Kidney (tissue), 13 donors: ENCODE measurements at regions not wholly inside any gene's neighbourhood (a gene's known extent, or its start where the extent isn't known, plus 50 kb on each side); places are given as distances from the start of the nearest gene placed in this dataset.

ENCODE experiments used
- DNase-seq, 5 donors: peaks; one replicate each; pipeline ENCODE4 v3.0.0-alpha.2; 2013 to 2020
- FAIRE-seq: peaks from 2 replicates; lab custom pipeline; 2012; peaks lifted over from hg19 to GRCh38; lab: Jason Lieb, UNC
- H3K27ac ChIP-seq, 2 donors: one replicate each; pipeline ENCODE4 v1.7.0; 2013; ENCODE audit warnings: low read depth in 2 of 2, low read length in 2 of 2, inconsistent platforms in 1 of 2
- H3K27me3 ChIP-seq: one replicate; pipeline ENCODE4 v1.7.1; 2013; ENCODE audit warnings: low read length, inconsistent platforms; ENCODE audit not compliant: control insufficient read depth, insufficient read depth
- H3K36me3 ChIP-seq, 3 donors: one replicate each; pipeline versions ENCODE4 v1.7.0 to v1.7.1; 2013; ENCODE audit warnings: low read length in 3 of 3, control low read depth in 1 of 3, inconsistent platforms in 1 of 3; ENCODE audit not compliant: insufficient read depth in 3 of 3, control insufficient read depth in 2 of 3
- H3K4me1 ChIP-seq, 3 donors: one replicate each; pipeline versions ENCODE4 v1.7.0 to v1.7.1; 2013; ENCODE audit warnings: low read length in 3 of 3, inconsistent platforms in 1 of 3, low read depth in 1 of 3; ENCODE audit not compliant: control insufficient read depth in 2 of 3, insufficient read depth in 2 of 3
- H3K4me3 ChIP-seq, 3 donors: one replicate each; pipeline versions ENCODE4 v1.7.0 to v1.8.1; 2013; ENCODE audit warnings: low read length in 3 of 3, control low read depth in 1 of 3, inconsistent platforms in 1 of 3
- H3K9ac ChIP-seq, 3 donors: one replicate each; pipeline versions ENCODE4 v1.7.0 to v1.7.1; 2013; ENCODE audit warnings: low read length in 3 of 3, control low read depth in 1 of 3, inconsistent platforms in 1 of 3
- H3K9me3 ChIP-seq, 3 donors: one replicate each; pipeline versions ENCODE4 v1.7.0 to v1.7.1; 2013; ENCODE audit warnings: low read length in 3 of 3, control low read depth in 1 of 3, inconsistent platforms in 1 of 3; ENCODE audit not compliant: control insufficient read depth in 2 of 3, insufficient read depth in 1 of 3
- intact Hi-C: fragments of 100-400 bp; cut with DNase I; formaldehyde crosslinking; loops from one replicate; pipeline ENCODE4 v1.11.1; 2022
- TF ChIP-seq, protein P1 (sequence below): IDR thresholded peaks from 3 replicates; pipeline ENCODE4 v1.5.1; 2012; ENCODE audit warnings: mild to moderate bottlenecking, moderate library complexity, borderline replicate concordance; ENCODE audit not compliant: insufficient read depth; ENCODE audit errors: extremely low read depth
- donor health status: control.
- donor health status: control.
- donor health status: control.
- donor health status: control.
- donor health status: control.
- donor health status: DM: yes; HTN: yes; CAD: no.
- donor health status: Normal renal cell carcinoma (clear cell type).

DNA sequence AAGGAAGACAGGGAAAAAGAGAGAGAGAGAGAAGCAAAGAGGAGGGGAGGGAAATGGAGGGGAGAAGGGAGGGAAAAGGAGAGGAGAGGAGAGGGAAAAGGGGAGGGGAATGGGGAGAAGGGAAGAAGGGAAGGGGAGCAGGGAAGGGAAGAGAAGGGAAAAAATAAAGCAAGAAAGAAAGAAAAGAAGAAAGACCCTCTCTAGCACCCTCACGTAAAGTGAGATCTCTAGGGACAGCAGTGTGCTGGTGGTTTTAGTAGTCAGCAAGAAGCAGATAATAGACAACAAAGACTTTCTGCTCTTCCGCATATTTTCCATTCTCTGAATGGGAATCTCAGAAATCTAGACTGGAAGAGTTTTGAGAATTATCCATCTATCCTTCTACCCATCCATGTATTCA lies 201.8 kb upstream of the RFC3 start:
- TF ChIP-seq, protein P1, sequence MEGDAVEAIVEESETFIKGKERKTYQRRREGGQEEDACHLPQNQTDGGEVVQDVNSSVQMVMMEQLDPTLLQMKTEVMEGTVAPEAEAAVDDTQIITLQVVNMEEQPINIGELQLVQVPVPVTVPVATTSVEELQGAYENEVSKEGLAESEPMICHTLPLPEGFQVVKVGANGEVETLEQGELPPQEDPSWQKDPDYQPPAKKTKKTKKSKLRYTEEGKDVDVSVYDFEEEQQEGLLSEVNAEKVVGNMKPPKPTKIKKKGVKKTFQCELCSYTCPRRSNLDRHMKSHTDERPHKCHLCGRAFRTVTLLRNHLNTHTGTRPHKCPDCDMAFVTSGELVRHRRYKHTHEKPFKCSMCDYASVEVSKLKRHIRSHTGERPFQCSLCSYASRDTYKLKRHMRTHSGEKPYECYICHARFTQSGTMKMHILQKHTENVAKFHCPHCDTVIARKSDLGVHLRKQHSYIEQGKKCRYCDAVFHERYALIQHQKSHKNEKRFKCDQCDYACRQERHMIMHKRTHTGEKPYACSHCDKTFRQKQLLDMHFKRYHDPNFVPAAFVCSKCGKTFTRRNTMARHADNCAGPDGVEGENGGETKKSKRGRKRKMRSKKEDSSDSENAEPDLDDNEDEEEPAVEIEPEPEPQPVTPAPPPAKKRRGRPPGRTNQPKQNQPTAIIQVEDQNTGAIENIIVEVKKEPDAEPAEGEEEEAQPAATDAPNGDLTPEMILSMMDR = no peak
- FAIRE-seq = no peak

DNA sequence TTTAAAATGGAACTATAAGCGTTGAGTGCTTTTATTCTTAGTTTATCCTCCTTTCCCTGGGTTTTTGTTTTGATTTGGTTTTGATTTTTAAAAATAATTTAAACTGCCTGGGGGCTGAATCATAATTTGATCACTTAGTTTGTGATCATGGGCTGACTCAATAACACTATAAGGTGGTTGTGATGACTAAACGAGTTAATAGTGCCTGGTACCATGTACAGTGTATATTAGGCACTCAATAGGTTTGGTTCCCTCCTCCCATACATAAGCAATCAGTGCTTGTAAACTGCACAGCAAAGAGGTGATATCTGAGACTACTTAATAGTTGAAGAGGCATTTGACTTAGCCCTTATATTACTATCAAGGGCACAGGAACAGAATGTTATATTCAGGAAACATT lies 200.9 kb upstream of the RFC3 start:
- Histone ChIP-seq H3K9ac (no peak overlapping the region), H3K4me1 (peaks cover 0 to under 1% (median 0%) of the 10 kb centered on the region in 3 donors), H3K9me3 (no peaks in the 10 kb centered on the region), H3K27ac (no peak overlapping the region), H3K4me3 (no peak overlapping the region), H3K36me3 (no peaks in the 10 kb centered on the region), H3K27me3 (no peaks in the 10 kb centered on the region)
- FAIRE-seq = no peak
- DNase-seq = no peak
- intact Hi-C loops = no loop called here
- TF ChIP-seq, protein P1 = no peak

More for the DNA sequence above, 201.8 kb upstream of the RFC3 start:
- no peak overlapping the region for H3K27ac ChIP-seq
- no peaks in the 10 kb centered on the region for H3K9me3 ChIP-seq
- no peak overlapping the region for H3K4me3 ChIP-seq
- no peaks in the 10 kb centered on the region for H3K27me3 ChIP-seq
- H3K36me3 ChIP-seq = no peaks in the 10 kb centered on the region
- H3K9ac ChIP-seq = no peak overlapping the region
- intact Hi-C loops = no loop called here
- peaks cover 0 to 9% (median 0%) of the 10 kb centered on the region in 3 donors for H3K4me1 ChIP-seq
- DNase-seq = no peak

DNA sequence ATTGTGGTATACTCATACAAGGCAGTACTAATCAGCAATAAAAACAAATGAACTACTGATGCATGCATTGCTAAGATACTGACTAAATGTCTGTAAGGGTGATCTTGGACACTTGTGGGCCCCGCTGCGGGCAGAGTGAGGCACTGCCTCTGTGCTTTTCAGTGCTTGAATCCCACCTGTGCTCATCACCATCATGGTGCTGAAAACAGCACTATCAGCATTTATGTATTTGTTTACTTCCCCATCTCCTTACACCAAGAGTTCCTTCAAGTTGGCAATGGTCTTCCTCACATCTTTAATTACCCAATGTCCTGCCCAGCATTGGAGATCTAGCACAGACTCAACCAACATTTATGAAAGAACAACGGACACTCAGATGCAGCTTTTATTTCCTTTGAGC lies 193.7 kb upstream of the RFC3 start:
- DNase-seq (no peak), FAIRE-seq (no peak)
- no peak overlapping the region for H3K9ac ChIP-seq
- H3K4me1 ChIP-seq = no peaks in the 10 kb centered on the region
- H3K27ac ChIP-seq = no peak overlapping the region
- H3K27me3 ChIP-seq = no peaks in the 10 kb centered on the region
- no peaks in the 10 kb centered on the region for H3K36me3 ChIP-seq
- H3K9me3 ChIP-seq = no peaks in the 10 kb centered on the region
- no peak overlapping the region for H3K4me3 ChIP-seq
- TF ChIP-seq, protein P1 = no peak
- intact Hi-C loops = no loop called here

DNA sequence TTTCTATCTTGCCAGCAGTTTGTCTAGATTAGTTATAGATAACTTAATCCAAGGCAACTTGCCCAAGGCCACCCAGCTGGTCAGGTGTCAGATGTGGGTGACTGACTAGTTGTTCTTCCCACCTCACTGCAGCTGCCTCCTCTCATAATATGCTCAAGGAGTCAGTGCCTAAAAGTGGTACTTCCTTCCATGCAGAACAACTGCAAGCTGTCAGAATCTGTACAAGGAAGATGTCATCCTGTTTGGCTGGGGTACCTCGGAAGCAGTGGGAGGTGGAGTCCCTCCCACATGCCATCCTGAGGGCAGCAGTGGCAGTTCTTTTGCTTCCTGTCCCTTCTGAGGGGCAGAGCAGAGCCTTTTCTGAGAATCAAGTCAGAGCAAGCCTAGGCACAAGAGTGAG lies 193.2 kb upstream of the RFC3 start:
- Histone ChIP-seq H3K36me3 (no peaks in the 10 kb centered on the region), H3K9ac (no peak overlapping the region), H3K9me3 (no peaks in the 10 kb centered on the region), H3K27me3 (no peaks in the 10 kb centered on the region), H3K4me1 (no peaks in the 10 kb centered on the region), H3K4me3 (no peak overlapping the region), H3K27ac (no peak overlapping the region)
- DNase-seq = no peak
- no peak for FAIRE-seq
- intact Hi-C loops = no loop called here
- TF ChIP-seq, protein P1 = no peak
